ENCODE measurements at regions not wholly inside any gene's neighbourhood (a gene's known extent, or its start where the extent isn't known, plus 50 kb on each side); places are given as distances from the start of the nearest gene placed in this dataset.

- TF ChIP-seq CTCF (IDR thresholded peaks at IDR 0.05; ENCODE audit: poor library complexity) (no peak), EZH2 (IDR thresholded peaks at IDR 0.05; ENCODE audit: borderline replicate concordance) (no peak)
Observed at GRCh38 chr5:159702301-159702700, 214.0 kb upstream of the ADRA1B start.

All from hepatocyte (in vitro differentiated cells).